GM18517 (cell line): ENCODE measurements at regions not wholly inside any gene's neighbourhood (a gene's known extent, or its start where the extent isn't known, plus 50 kb on each side); places are given as distances from the start of the nearest gene placed in this dataset.

ENCODE experiments used
- ATAC-seq: cut with Tn5 transposase; IDR thresholded peaks from one replicate; pipeline ENCODE4 v1.9.1; 2021; ENCODE audit warnings: mild to moderate bottlenecking, moderate library complexity; ENCODE audit not compliant: unreplicated experiment

DNA sequence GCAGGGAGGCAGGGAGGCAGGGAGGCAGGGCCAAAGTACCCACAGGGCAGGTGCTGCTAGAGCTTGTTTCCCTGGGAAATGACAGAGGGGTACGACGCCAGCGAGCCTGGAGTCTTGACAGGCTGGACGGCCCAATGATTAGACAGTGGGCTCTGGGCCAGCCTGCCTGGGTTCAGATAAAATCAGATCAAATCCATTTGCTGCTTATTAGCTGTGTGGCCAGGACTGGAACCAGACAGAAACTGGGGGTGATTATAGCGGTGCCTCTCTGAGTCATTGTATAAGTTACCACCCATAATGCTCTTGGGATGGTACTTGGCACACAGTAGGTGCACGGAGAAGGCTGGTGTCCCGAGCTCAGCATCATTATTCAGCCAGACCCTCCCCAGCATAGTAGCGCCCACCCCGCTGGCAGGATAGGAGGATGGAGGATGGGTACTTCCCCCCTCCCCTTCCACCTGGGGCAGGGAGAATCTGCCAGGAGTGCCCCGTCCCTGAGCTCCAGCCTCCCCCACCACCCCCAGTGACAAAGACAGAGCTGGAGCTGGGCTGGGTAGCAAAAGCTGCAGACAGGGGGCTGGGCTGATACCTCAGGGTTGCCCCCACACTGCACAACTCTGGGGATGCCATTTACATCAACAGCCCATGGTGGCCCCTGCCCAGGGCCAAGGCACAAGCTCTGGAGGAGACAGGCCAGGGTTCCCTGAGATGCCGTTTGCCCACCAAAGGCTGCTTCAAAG lies 77.6 kb upstream of the TNRC6C start:
- no peak for ATAC-seq

- peak; percentile 83 for ATAC-seq
Observed at GRCh38 chr17:77881545-77881944, 77.0 kb upstream of the TNRC6C start.

- no peak for ATAC-seq
Observed at GRCh38 chr17:77882040-77882439, 76.5 kb upstream of the TNRC6C start.

DNA sequence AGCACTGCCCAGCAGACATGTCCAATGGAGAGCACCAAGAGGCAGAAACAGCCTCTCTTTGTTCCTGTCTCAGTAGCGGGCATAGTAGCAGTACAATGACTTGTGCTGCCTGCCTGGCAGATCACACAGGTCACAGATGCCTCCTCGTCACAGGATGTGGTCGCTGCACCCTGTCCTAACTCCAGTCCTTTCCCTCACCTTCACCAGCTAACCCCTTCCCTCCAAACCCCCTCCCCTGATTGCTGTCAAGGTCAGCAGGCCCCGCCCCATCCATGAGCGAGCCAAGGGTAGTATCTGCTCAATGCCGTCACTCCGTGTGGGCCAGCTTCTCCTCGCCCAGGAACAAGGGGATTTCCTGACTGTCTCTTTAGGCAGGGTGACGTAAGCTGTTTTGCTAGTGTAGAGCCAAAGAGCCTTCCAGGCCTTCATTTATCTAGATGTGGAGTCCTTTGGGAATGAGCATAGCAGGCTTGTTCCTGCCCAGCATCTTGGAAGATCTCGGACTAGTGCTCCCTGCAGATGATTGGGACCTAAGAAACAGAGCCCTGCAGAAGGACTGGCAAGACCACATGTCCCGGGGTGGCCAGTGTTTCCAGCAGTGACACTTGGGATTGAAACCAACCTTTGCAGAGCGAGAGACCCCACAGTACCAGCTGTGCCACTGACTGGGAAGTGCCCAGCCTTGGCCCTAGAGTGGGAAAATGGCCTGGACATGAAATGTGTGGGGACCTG lies 75.9 kb upstream of the TNRC6C start:
- ATAC-seq: peak; percentile 42

GRCh38 chr17:77883213-77883650 lies 75.3 kb upstream of the TNRC6C start:
- no peak for ATAC-seq

DNA sequence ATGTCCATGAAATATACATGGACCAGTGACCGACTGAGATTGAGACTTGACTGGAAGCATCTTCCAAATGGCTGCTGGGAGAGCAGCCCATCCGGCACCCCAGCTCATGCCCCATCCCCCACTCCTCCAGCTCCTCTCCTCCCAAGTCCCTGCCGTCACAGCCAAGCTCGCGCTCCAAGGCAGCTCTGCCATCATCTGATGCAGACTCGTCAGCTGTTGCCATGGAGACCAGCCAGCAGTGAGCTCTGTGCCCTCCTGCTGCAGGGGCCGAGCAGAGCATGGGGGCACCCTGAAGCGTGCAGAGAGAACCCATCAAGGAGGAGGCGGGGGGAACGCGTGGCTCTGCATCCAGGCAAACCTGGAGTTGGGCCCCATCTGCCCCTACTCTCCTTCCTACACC lies 74.5 kb upstream of the TNRC6C start:
- no peak for ATAC-seq

GRCh38 chr17:77884967-77885641 lies 73.4 kb upstream of the TNRC6C start:
- no peak for ATAC-seq

- no peak for ATAC-seq
Observed at GRCh38 chr17:77885678-77886386, 72.7 kb upstream of the TNRC6C start.

DNA sequence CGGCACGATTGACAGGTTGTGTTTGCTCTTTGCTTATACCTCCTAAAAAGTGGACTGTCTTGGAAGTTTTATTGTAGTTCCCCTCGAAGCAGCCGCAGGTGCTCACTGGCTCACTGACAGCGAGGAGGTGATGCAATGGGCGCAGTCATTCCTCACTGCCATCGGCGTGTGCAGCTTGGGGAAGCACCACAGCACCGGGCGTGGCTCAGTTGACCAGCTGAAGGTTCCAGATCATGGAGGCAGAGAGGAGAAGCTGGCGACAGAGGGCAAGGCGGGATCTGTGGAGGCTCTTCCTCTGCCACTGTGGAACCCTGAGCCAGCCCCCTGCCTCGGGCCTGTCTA lies 72.1 kb upstream of the TNRC6C start:
- ATAC-seq: no peak

- ATAC-seq: no peak
Observed at GRCh38 chr17:77887110-77887463, 71.4 kb upstream of the TNRC6C start.

GRCh38 chr17:77887464-77888241 lies 70.8 kb upstream of the TNRC6C start:
- ATAC-seq: no peak

- no peak for ATAC-seq
Observed at GRCh38 chr17:77888242-77889134, 70.0 kb upstream of the TNRC6C start.

DNA sequence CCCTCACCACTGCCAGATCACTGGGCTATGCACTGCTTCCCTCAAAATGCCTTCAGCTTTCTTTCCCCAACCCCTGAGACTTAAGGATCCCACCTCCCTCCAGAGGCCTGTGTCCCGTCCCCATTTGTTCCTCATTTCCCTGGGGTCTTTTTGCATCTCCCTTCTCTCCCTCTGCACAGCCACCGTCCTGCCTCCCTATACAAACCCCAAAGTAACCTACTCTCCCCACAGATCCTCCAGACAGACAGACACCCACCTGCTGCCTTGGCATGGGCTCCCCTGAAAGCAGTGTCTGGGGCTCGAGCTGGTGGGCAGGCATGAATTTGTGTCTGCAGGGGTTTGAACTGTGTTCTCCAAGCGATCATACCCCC lies 69.4 kb upstream of the TNRC6C start:
- no peak for ATAC-seq

DNA sequence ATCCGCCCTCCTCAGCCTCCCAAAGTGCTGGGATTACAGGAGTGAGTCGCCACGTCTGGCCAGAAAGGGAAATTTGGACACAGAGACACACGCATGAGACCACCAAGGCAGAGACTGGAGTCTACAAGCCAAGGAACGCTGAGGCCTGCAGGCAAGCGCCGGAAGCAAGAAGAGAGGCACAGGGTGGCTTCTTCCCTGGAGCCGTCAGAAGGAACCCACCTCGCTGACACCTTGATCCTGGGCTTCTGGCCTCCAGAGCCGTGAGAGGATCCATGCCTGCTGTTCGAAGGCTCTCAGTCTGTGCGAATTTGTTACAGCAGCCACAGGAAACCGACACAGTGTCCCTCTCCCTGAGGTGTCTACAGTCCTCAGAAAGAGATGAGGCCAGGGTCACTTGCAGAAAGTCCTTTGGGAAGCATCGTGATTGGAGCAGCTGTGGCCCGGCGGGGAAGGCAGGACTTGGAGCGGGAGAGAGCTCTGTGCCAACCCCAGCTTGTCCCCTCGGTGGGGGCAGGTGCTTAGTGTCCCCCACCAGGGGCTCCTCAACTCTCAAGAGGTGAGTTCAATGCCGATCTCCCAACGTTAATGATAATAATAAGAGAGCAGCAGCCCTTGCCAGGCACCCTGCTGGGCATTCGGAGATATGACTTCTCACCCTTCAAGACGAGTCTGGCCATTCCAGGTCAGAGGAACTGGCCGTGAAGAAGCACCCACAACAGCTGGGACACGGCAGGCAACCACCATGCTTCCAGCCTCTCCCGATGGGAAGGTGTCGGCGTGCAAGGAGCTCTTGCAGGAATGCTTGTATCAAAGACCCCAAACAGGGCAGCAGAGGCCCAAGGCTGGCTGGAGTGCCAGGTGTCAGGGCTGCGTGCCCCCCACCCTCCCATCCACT lies 68.4 kb upstream of the TNRC6C start:
- ATAC-seq: no peak

- no peak for ATAC-seq
Observed at GRCh38 chr17:77890771-77891170, 67.7 kb upstream of the TNRC6C start.

GRCh38 chr17:77891602-77892001 lies 66.9 kb upstream of the TNRC6C start:
- ATAC-seq: no peak

- no peak for ATAC-seq
Observed at GRCh38 chr17:77892031-77892430, 66.5 kb upstream of the TNRC6C start.

DNA sequence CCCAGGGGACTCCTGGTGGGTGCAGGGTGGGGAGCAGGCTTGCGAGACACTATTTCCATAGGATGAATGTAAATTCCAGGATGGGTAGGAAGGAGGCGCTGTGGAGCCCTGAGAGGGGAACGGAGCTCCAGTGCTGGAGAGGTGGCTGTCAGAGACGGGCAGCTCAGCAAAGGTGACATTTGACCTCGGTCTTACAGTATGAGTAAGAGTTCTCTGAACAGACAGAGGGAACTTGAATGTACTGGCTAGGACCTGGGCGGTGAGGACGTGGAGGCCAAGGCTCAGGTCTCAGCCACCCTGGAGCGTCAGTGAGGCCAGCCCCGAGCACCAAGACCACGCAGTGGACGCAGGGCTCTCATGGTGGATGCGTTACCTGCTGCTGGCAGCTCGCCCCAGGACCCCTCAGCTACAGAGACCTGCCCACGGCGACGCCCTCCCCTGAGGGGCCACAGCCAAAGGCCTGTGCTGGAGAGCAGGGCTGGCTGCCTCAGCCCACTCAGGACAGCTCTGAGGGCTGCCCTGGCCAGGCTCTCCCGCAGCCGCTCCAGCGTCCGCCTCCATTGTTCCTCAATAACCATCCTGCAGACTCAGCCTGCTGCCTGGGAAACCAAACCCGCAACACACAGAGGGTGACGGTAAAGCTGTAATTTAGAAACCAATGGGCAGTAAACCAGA lies 65.9 kb upstream of the TNRC6C start:
- ATAC-seq: no peak
